Kidney (tissue), 13 donors: ENCODE measurements at regions not wholly inside any gene's neighbourhood (a gene's known extent, or its start where the extent isn't known, plus 50 kb on each side); places are given as distances from the start of the nearest gene placed in this dataset.
A peak's percentile ranks its signal among the peaks of the same experiment; 100 is the strongest.

ENCODE experiments used
- DNase-seq, 5 donors: peaks; one replicate each; pipeline ENCODE4 v3.0.0-alpha.2; 2013 to 2020
- FAIRE-seq: peaks from 2 replicates; lab custom pipeline; 2012; peaks lifted over from hg19 to GRCh38; lab: Jason Lieb, UNC
- H3K27ac ChIP-seq, 2 donors: one replicate each; pipeline ENCODE4 v1.7.0; 2013; ENCODE audit warnings: low read depth in 2 of 2, low read length in 2 of 2, inconsistent platforms in 1 of 2
- H3K27me3 ChIP-seq: one replicate; pipeline ENCODE4 v1.7.1; 2013; ENCODE audit warnings: low read length, inconsistent platforms; ENCODE audit not compliant: control insufficient read depth, insufficient read depth
- H3K36me3 ChIP-seq, 3 donors: one replicate each; pipeline versions ENCODE4 v1.7.0 to v1.7.1; 2013; ENCODE audit warnings: low read length in 3 of 3, control low read depth in 1 of 3, inconsistent platforms in 1 of 3; ENCODE audit not compliant: insufficient read depth in 3 of 3, control insufficient read depth in 2 of 3
- H3K4me1 ChIP-seq, 3 donors: one replicate each; pipeline versions ENCODE4 v1.7.0 to v1.7.1; 2013; ENCODE audit warnings: low read length in 3 of 3, inconsistent platforms in 1 of 3, low read depth in 1 of 3; ENCODE audit not compliant: control insufficient read depth in 2 of 3, insufficient read depth in 2 of 3
- H3K4me3 ChIP-seq, 3 donors: one replicate each; pipeline versions ENCODE4 v1.7.0 to v1.8.1; 2013; ENCODE audit warnings: low read length in 3 of 3, control low read depth in 1 of 3, inconsistent platforms in 1 of 3
- H3K9ac ChIP-seq, 3 donors: one replicate each; pipeline versions ENCODE4 v1.7.0 to v1.7.1; 2013; ENCODE audit warnings: low read length in 3 of 3, control low read depth in 1 of 3, inconsistent platforms in 1 of 3
- H3K9me3 ChIP-seq, 3 donors: one replicate each; pipeline versions ENCODE4 v1.7.0 to v1.7.1; 2013; ENCODE audit warnings: low read length in 3 of 3, control low read depth in 1 of 3, inconsistent platforms in 1 of 3; ENCODE audit not compliant: control insufficient read depth in 2 of 3, insufficient read depth in 1 of 3
- intact Hi-C: fragments of 100-400 bp; cut with DNase I; formaldehyde crosslinking; loops from one replicate; pipeline ENCODE4 v1.11.1; 2022
- TF ChIP-seq, protein P1 (sequence below): IDR thresholded peaks from 3 replicates; pipeline ENCODE4 v1.5.1; 2012; ENCODE audit warnings: mild to moderate bottlenecking, moderate library complexity, borderline replicate concordance; ENCODE audit not compliant: insufficient read depth; ENCODE audit errors: extremely low read depth
- donor health status: control.
- donor health status: control.
- donor health status: control.
- donor health status: control.
- donor health status: control.
- donor health status: DM: yes; HTN: yes; CAD: no.
- donor health status: Normal renal cell carcinoma (clear cell type).

DNA sequence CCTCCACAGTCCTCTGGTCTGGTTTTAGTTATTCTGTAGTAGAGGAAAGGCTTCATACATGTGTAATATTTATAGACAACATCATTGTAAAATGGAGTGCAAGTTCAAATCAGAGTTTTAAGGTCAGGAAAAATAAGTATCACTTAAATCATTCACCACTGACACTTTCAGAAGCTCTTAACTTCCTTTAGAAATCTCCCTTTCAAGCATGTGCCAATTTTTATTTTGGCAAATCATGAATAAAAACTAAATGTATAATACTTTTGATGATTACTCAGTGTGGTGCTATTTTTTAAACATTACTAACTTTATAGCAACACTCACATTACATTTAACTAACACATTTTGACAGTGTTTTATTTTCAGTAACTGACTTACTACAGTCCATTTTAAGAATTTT lies 112.2 kb downstream of the OGFRL1 start:
- TF ChIP-seq, protein P1, sequence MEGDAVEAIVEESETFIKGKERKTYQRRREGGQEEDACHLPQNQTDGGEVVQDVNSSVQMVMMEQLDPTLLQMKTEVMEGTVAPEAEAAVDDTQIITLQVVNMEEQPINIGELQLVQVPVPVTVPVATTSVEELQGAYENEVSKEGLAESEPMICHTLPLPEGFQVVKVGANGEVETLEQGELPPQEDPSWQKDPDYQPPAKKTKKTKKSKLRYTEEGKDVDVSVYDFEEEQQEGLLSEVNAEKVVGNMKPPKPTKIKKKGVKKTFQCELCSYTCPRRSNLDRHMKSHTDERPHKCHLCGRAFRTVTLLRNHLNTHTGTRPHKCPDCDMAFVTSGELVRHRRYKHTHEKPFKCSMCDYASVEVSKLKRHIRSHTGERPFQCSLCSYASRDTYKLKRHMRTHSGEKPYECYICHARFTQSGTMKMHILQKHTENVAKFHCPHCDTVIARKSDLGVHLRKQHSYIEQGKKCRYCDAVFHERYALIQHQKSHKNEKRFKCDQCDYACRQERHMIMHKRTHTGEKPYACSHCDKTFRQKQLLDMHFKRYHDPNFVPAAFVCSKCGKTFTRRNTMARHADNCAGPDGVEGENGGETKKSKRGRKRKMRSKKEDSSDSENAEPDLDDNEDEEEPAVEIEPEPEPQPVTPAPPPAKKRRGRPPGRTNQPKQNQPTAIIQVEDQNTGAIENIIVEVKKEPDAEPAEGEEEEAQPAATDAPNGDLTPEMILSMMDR, result no peak
- Histone ChIP-seq H3K4me3 (peak overlapping the region in 2 of 3 donors; percentile 0 to 32), H3K27me3 (no peaks in the 10 kb centered on the region), H3K4me1 (peaks cover 11 to 38% (median 21%) of the 10 kb centered on the region in 3 donors), H3K36me3 (peaks cover 6 to 20% (median 13%) of the 10 kb centered on the region in 3 donors), H3K9me3 (no peaks in the 10 kb centered on the region), H3K9ac (peak overlapping the region in 2 of 3 donors; percentile 3 to 61), H3K27ac (peak overlapping the region; percentile 47 to 79)
- DNase-seq (no peak), FAIRE-seq (no peak)
- intact Hi-C loops, result no loop called here

GRCh38 chr6:71402096-71402495 lies 113.5 kb downstream of the OGFRL1 start:
- H3K9ac ChIP-seq, result peak overlapping the region in 1 of 3 donors; percentile 54
- H3K4me1 ChIP-seq, result peaks cover 10 to 38% (median 13%) of the 10 kb centered on the region in 3 donors
- H3K4me3 ChIP-seq, result peak overlapping the region in 2 of 3 donors; percentile 10 to 46
- no peaks in the 10 kb centered on the region for H3K9me3 ChIP-seq
- no peak for FAIRE-seq
- intact Hi-C loops, result no loop called here
- TF ChIP-seq, protein P1, result no peak
- peak in 3 of 5 donors; percentile 59 to 79 (median 71) for DNase-seq
- H3K27ac ChIP-seq, result peak overlapping the region; percentile 54 to 85
- H3K27me3 ChIP-seq, result no peaks in the 10 kb centered on the region
- H3K36me3 ChIP-seq, result peaks cover 4 to 22% (median 7%) of the 10 kb centered on the region in 3 donors

GRCh38 chr6:71403422-71404134 lies 115.0 kb downstream of the OGFRL1 start:
- TF ChIP-seq, protein P1, result no peak
- no peaks in the 10 kb centered on the region for H3K9me3 ChIP-seq
- peaks cover 8 to 37% (median 15%) of the 10 kb centered on the region in 3 donors for H3K4me1 ChIP-seq
- peak overlapping the region; percentile 86 to 91 for H3K27ac ChIP-seq
- H3K36me3 ChIP-seq, result peaks cover 0 to 13% (median 2%) of the 10 kb centered on the region in 3 donors
- DNase-seq (no peak), FAIRE-seq (no peak)
- intact Hi-C loops, result no loop called here
- H3K27me3 ChIP-seq, result no peaks in the 10 kb centered on the region
- peak overlapping the region; percentile 42 to 80 (median 67) for H3K9ac ChIP-seq
- H3K4me3 ChIP-seq, result peak overlapping the region; percentile 48 to 70 (median 69)
